ENCODE measurements at regions not wholly inside any gene's neighbourhood (a gene's known extent, or its start where the extent isn't known, plus 50 kb on each side); places are given as distances from the start of the nearest gene placed in this dataset.

DNA sequence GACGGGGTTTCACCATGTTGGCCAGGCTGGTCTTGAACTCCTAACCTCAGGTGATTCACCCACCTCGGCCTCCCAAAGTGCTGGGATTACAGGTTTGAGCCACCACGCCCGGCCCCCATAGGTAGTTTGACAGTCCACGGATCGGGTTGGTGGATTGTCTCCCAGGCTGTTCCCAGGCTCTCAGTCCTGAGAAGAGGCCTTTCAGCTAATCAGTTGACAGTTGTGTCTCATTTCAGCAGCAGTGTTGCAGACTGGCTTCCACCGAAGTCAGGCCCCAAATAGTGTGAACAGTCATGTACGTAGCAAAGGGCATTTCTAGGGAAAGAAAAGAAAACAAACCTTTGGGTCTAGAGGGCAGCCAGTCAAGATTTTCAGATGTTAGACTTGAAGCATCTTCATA is 102.4 kb upstream of the TLR3 start:
- TF ChIP-seq, protein P1, sequence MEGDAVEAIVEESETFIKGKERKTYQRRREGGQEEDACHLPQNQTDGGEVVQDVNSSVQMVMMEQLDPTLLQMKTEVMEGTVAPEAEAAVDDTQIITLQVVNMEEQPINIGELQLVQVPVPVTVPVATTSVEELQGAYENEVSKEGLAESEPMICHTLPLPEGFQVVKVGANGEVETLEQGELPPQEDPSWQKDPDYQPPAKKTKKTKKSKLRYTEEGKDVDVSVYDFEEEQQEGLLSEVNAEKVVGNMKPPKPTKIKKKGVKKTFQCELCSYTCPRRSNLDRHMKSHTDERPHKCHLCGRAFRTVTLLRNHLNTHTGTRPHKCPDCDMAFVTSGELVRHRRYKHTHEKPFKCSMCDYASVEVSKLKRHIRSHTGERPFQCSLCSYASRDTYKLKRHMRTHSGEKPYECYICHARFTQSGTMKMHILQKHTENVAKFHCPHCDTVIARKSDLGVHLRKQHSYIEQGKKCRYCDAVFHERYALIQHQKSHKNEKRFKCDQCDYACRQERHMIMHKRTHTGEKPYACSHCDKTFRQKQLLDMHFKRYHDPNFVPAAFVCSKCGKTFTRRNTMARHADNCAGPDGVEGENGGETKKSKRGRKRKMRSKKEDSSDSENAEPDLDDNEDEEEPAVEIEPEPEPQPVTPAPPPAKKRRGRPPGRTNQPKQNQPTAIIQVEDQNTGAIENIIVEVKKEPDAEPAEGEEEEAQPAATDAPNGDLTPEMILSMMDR (conservative IDR thresholded peaks at IDR 0.05 in 1 of 2, IDR thresholded peaks at IDR 0.05 in 1 of 2; ENCODE audit: extremely low read depth in 1 of 2, insufficient read depth in 1 of 2, low read depth in 1 of 2, low read length in 2 of 2) = no peak
- TF ChIP-seq EZH2 (IDR thresholded peaks at IDR 0.05; ENCODE audit: borderline replicate concordance, low read length) = no peak

Measured in mammary epithelial cell (primary cell).